ENCODE measurements at regions not wholly inside any gene's neighbourhood (a gene's known extent, or its start where the extent isn't known, plus 50 kb on each side); places are given as distances from the start of the nearest gene placed in this dataset.

- Histone ChIP-seq H3K23me2 (ENCODE audit: insufficient read length, low read depth, low read length, poor library complexity, severe bottlenecking) (no peaks in the 10 kb centered on the region), H3K9ac (ENCODE audit: extremely low read depth, insufficient read length, low read length) (no peak overlapping the region), H3K9me3 (ENCODE audit: control insufficient read depth, low read depth, low read length) (peaks cover 7% of the 10 kb centered on the region), H3K79me2 (ENCODE audit: insufficient read depth, low read length) (no peaks in the 10 kb centered on the region), H2AK5ac (ENCODE audit: insufficient read length, low read length) (no peak overlapping the region), H2BK12ac (ENCODE audit: insufficient read length, low read depth, low read length) (no peak overlapping the region), H3K14ac (ENCODE audit: insufficient read depth, low read length) (no peak overlapping the region), H3K4me1 (ENCODE audit: insufficient read depth, low read length) (no peaks in the 10 kb centered on the region), H3K27ac (ENCODE audit: insufficient read length, low read depth, low read length) (no peak overlapping the region), H4K20me1 (ENCODE audit: control insufficient read depth, insufficient read depth, insufficient read length) (no peaks in the 10 kb centered on the region), H3K4me2 (ENCODE audit: insufficient read depth, insufficient read length, low read length) (no peak overlapping the region), H2BK5ac (ENCODE audit: insufficient read length, low read length) (no peak overlapping the region), H3K56ac (ENCODE audit: insufficient read length, low read depth, low read length) (no peak overlapping the region), H4K8ac (replicated peaks; ENCODE audit: insufficient read length, low read depth, low read length) (no peak overlapping the region), H3K79me1 (ENCODE audit: insufficient read depth, low read depth, low read length, poor library complexity, severe bottlenecking) (no peaks in the 10 kb centered on the region), H2BK20ac (ENCODE audit: low read depth, low read length, poor library complexity, severe bottlenecking) (no peak overlapping the region), H3K18ac (ENCODE audit: insufficient read length, low read depth, low read length) (no peak overlapping the region), H3K27me3 (ENCODE audit: insufficient read depth, low read length) (no peaks in the 10 kb centered on the region), H3K4ac (ENCODE audit: low read depth, low read length) (no peak overlapping the region), H4K5ac (ENCODE audit: insufficient read length, low read depth, low read length) (no peak overlapping the region), H2BK15ac (ENCODE audit: low read depth, low read length) (no peak overlapping the region), H2BK120ac (ENCODE audit: low read depth, low read length, poor library complexity, severe bottlenecking) (no peak overlapping the region), H2AFZ (ENCODE audit: low read length) (no peak overlapping the region), H3K23ac (ENCODE audit: insufficient read length, low read depth, low read length) (no peak overlapping the region), H4K91ac (ENCODE audit: insufficient read length, low read depth, low read length) (no peak overlapping the region), H3T11ph (ENCODE audit: low read length) (no peak overlapping the region)
- peaks cover 0 to 15% (median 0%) of the 10 kb centered on the region in 3 experiments; a peak in 3 of 7 replicates for H3K36me3 Mint-ChIP-seq (ENCODE audit: insufficient read depth in 1 of 3, low read depth in 3 of 3)
- no peak for TF ChIP-seq CTCF (conservative IDR thresholded peaks at IDR 0.05)
- H3K27me3 Mint-ChIP-seq (ENCODE audit: low read depth), result peaks cover 16% of the 10 kb centered on the region
- WGBS (ENCODE audit: extremely low coverage, insufficient read length, low lambda C conversion rate), result no CpG with 5 or more reads among the region's 3 CpGs
- H3K4me3 Mint-ChIP-seq, result no peak overlapping the region
- H3K4me1 Mint-ChIP-seq, result peaks cover 14 to 27% of the 10 kb centered on the region in 2 experiments
- no peak for DNase-seq
- H3K27ac Mint-ChIP-seq, result no peak overlapping the region
- peaks cover 8 to 17% of the 10 kb centered on the region in 2 experiments for H3K9me3 Mint-ChIP-seq
Observed at GRCh38 chr21:32101277-32101676, 177.6 kb downstream of the MIS18A start.
